ENCODE measurements at regions not wholly inside any gene's neighbourhood (a gene's known extent, or its start where the extent isn't known, plus 50 kb on each side); places are given as distances from the start of the nearest gene placed in this dataset.

GRCh38 chr13:39981056-39981455 is 325.6 kb downstream of the COG6 start:
- Histone ChIP-seq H3K4me3 (no peak overlapping the region), H2AFZ (no peak overlapping the region), H3K4me2 (no peak overlapping the region), H3K36me3 (ENCODE audit: insufficient read depth) (no peaks in the 10 kb centered on the region), H3F3A (replicated peaks; ENCODE audit: low read depth) (no peaks in the 10 kb centered on the region), H3K79me2 (replicated peaks; ENCODE audit: insufficient read depth) (no peaks in the 10 kb centered on the region), H3K9me2 (ENCODE audit: insufficient read depth) (no peaks in the 10 kb centered on the region), H3K27ac (ENCODE audit: low read depth) (no peak overlapping the region), H3K4me1 (ENCODE audit: insufficient read depth) (no peaks in the 10 kb centered on the region), H4K20me1 (replicated peaks; ENCODE audit: insufficient read depth) (no peaks in the 10 kb centered on the region), H3K27me3 (ENCODE audit: insufficient read depth) (no peaks in the 10 kb centered on the region)
- no peak overlapping the region for H3K27ac Mint-ChIP-seq
- H3K36me3 Mint-ChIP-seq (ENCODE audit: low read depth), result no peaks in the 10 kb centered on the region
- no peaks in the 10 kb centered on the region; the same call in 2 of the 3 replicates for H3K9me3 Mint-ChIP-seq
- DNase-seq (ENCODE audit: low spot score) (no peak), ATAC-seq (no peak)
- H3K27me3 Mint-ChIP-seq (ENCODE audit: insufficient read depth, low read depth, poor library complexity), result peaks cover 2% of the 10 kb centered on the region
- peaks cover 5% of the 10 kb centered on the region; the same call in 2 of the 3 replicates for H3K4me1 Mint-ChIP-seq
- no peak overlapping the region for H3K4me3 Mint-ChIP-seq
- TF ChIP-seq EZH2 (IDR thresholded peaks at IDR 0.05; ENCODE audit: low read depth, unreplicated experiment) (no peak), JUNB (IDR thresholded peaks at IDR 0.05; ENCODE audit: unreplicated experiment) (no peak), ZNF114 (CRISPR knock-in tag; IDR thresholded peaks at IDR 0.05) (no peak), ETS1 (IDR thresholded peaks at IDR 0.05) (no peak), REST (IDR thresholded peaks at IDR 0.05; ENCODE audit: unreplicated experiment) (no peak), ZNF331 (CRISPR knock-in tag; IDR thresholded peaks at IDR 0.05; ENCODE audit: low read depth) (no peak), POLR2AphosphoS5 (IDR thresholded peaks at IDR 0.05; ENCODE audit: low read depth) (no peak), NANOG (IDR thresholded peaks at IDR 0.05; ENCODE audit: borderline replicate concordance) (no peak), EZH2phosphoT487 (IDR thresholded peaks at IDR 0.05; ENCODE audit: unreplicated experiment) (no peak), STAT1 (IDR thresholded peaks at IDR 0.05; ENCODE audit: unreplicated experiment) (no peak), CREB1 (CRISPR knock-in tag; IDR thresholded peaks at IDR 0.05; ENCODE audit: low read depth) (no peak)
- TF ChIP-seq, protein P1, sequence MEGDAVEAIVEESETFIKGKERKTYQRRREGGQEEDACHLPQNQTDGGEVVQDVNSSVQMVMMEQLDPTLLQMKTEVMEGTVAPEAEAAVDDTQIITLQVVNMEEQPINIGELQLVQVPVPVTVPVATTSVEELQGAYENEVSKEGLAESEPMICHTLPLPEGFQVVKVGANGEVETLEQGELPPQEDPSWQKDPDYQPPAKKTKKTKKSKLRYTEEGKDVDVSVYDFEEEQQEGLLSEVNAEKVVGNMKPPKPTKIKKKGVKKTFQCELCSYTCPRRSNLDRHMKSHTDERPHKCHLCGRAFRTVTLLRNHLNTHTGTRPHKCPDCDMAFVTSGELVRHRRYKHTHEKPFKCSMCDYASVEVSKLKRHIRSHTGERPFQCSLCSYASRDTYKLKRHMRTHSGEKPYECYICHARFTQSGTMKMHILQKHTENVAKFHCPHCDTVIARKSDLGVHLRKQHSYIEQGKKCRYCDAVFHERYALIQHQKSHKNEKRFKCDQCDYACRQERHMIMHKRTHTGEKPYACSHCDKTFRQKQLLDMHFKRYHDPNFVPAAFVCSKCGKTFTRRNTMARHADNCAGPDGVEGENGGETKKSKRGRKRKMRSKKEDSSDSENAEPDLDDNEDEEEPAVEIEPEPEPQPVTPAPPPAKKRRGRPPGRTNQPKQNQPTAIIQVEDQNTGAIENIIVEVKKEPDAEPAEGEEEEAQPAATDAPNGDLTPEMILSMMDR (conservative IDR thresholded peaks at IDR 0.05; ENCODE audit: low read depth in 2 of 2), result no peak
- TF ChIP-seq, protein P2, sequence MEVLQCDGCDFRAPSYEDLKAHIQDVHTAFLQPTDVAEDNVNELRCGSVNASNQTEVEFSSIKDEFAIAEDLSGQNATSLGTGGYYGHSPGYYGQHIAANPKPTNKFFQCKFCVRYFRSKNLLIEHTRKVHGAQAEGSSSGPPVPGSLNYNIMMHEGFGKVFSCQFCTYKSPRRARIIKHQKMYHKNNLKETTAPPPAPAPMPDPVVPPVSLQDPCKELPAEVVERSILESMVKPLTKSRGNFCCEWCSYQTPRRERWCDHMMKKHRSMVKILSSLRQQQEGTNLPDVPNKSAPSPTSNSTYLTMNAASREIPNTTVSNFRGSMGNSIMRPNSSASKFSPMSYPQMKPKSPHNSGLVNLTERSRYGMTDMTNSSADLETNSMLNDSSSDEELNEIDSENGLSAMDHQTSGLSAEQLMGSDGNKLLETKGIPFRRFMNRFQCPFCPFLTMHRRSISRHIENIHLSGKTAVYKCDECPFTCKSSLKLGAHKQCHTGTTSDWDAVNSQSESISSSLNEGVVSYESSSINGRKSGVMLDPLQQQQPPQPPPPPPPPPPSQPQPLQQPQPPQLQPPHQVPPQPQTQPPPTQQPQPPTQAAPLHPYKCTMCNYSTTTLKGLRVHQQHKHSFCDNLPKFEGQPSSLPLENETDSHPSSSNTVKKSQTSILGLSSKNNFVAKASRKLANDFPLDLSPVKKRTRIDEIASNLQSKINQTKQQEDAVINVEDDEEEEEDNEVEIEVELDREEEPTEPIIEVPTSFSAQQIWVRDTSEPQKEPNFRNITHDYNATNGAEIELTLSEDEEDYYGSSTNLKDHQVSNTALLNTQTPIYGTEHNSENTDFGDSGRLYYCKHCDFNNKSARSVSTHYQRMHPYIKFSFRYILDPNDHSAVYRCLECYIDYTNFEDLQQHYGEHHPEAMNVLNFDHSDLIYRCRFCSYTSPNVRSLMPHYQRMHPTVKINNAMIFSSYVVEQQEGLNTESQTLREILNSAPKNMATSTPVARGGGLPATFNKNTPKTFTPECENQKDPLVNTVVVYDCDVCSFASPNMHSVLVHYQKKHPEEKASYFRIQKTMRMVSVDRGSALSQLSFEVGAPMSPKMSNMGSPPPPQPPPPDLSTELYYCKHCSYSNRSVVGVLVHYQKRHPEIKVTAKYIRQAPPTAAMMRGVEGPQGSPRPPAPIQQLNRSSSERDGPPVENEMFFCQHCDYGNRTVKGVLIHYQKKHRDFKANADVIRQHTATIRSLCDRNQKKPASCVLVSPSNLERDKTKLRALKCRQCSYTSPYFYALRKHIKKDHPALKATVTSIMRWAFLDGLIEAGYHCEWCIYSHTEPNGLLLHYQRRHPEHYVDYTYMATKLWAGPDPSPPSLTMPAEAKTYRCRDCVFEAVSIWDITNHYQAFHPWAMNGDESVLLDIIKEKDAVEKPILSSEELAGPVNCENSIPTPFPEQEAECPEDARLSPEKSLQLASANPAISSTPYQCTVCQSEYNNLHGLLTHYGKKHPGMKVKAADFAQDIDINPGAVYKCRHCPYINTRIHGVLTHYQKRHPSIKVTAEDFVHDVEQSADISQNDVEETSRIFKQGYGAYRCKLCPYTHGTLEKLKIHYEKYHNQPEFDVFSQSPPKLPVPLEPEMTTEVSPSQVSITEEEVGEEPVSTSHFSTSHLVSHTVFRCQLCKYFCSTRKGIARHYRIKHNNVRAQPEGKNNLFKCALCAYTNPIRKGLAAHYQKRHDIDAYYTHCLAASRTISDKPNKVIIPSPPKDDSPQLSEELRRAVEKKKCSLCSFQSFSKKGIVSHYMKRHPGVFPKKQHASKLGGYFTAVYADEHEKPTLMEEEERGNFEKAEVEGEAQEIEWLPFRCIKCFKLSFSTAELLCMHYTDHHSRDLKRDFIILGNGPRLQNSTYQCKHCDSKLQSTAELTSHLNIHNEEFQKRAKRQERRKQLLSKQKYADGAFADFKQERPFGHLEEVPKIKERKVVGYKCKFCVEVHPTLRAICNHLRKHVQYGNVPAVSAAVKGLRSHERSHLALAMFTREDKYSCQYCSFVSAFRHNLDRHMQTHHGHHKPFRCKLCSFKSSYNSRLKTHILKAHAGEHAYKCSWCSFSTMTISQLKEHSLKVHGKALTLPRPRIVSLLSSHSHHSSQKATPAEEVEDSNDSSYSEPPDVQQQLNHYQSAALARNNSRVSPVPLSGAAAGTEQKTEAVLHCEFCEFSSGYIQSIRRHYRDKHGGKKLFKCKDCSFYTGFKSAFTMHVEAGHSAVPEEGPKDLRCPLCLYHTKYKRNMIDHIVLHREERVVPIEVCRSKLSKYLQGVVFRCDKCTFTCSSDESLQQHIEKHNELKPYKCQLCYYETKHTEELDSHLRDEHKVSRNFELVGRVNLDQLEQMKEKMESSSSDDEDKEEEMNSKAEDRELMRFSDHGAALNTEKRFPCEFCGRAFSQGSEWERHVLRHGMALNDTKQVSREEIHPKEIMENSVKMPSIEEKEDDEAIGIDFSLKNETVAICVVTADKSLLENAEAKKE (CRISPR knock-in tag; IDR thresholded peaks at IDR 0.05), result no peak

Measured in GM23338 (cell line).